Stimulated activated naive B cell treated with anti-CD40 and anti-IgM and Interleukin-4, amounts not matched to agents 10 μg/mL and 1 μg/mL and 100 μg/mL, for 72 hours (primary cell): ENCODE measurements at regions not wholly inside any gene's neighbourhood (a gene's known extent, or its start where the extent isn't known, plus 50 kb on each side); places are given as distances from the start of the nearest gene placed in this dataset.

ENCODE experiments used
- ATAC-seq, 2 donors: fragments of 150-1000 bp; cut with Tn5 transposase; replicated peaks; 2 replicates each; pipeline ENCODE4 v1.10.0; 2021; ENCODE audit warnings: moderate library complexity in 1 of 2
- DNase-seq: peaks from one replicate; pipeline ENCODE4 v3.0.0; 2021
- H3K27ac Mint-ChIP-seq: one replicate; pipeline ENCODE4 v1.8.0; 2022; ENCODE audit warnings: mild to moderate bottlenecking, mixed read lengths
- H3K27me3 Mint-ChIP-seq, 2 donors: one replicate each; pipeline ENCODE4 v1.8.0; 2022; ENCODE audit warnings: mixed read lengths in 2 of 2
- H3K36me3 Mint-ChIP-seq, 2 donors: one replicate each; pipeline ENCODE4 v1.8.0; 2022; ENCODE audit warnings: mixed read lengths in 2 of 2, mild to moderate bottlenecking in 1 of 2
- H3K4me1 Mint-ChIP-seq, 2 donors: one replicate each; pipeline ENCODE4 v1.8.0; 2022; ENCODE audit warnings: mixed read lengths in 2 of 2, mild to moderate bottlenecking in 1 of 2
- H3K4me3 Mint-ChIP-seq, 2 donors: one replicate each; pipeline ENCODE4 v1.8.0; 2022; ENCODE audit warnings: mild to moderate bottlenecking in 2 of 2, mixed read lengths in 2 of 2, moderate library complexity in 1 of 2
- H3K9me3 Mint-ChIP-seq, 2 donors: one replicate each; pipeline ENCODE4 v1.8.0; 2022; ENCODE audit warnings: mixed read lengths in 2 of 2, mild to moderate bottlenecking in 1 of 2

DNA sequence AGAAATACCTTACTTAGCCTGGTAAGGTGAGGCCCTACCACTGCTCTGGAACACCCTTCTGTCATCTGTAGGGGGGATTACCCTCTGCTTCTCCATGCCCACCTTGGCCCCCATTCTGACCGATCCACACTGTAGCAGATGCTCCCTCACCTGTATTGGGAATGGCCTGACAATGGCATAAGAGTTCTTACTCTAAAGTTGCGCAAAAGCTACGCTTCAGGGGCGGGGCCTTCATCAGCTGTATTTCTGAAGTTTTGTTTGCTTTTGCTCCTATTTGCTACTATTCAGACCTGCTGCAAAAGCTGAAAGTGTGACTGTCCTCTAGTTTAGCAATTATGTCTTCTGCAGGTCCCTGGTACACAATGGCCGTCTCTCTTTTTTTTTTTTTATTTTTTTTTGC lies 252.6 kb downstream of the TLE3 start:
- Mint-ChIP-seq H3K4me1 (peaks cover 0 to 3% of the 10 kb centered on the region in 2 donors), H3K9me3 (peaks cover 0 to 2% of the 10 kb centered on the region in 2 donors), H3K27me3 (peaks cover 46 to 55% of the 10 kb centered on the region in 2 donors), H3K27ac (no peak overlapping the region), H3K36me3 (no peaks in the 10 kb centered on the region), H3K4me3 (no peak overlapping the region)
- DNase-seq (no peak), ATAC-seq (no peak)

DNA sequence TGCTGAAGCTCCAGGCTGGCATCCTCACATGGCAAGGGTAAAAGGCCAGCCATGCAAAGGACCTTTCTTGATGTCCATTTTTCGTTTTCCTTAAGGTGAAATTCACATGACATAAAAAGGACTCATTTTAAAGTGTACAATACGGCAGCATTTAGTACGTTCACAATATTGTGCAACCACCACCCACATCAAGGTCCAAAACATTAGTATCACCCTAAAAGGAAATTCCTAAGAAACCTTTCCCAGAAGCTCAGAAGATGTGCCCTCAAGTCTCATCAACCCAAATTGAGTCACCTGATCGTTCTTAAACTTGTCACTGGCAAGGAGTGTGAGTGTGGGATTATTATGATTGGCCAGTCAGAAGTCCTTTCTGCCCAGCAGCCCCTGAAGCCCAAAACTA lies 250.1 kb downstream of the TLE3 start:
- no peak overlapping the region for H3K27ac Mint-ChIP-seq
- peaks cover 0 to 3% of the 10 kb centered on the region in 2 donors for H3K36me3 Mint-ChIP-seq
- H3K9me3 Mint-ChIP-seq: peaks cover 2% of the 10 kb centered on the region in 2 donors
- peaks cover 54 to 71% of the 10 kb centered on the region in 2 donors for H3K27me3 Mint-ChIP-seq
- peaks cover 0 to 3% of the 10 kb centered on the region in 2 donors for H3K4me1 Mint-ChIP-seq
- no peak for DNase-seq
- no peak for ATAC-seq
- H3K4me3 Mint-ChIP-seq: no peak overlapping the region

DNA sequence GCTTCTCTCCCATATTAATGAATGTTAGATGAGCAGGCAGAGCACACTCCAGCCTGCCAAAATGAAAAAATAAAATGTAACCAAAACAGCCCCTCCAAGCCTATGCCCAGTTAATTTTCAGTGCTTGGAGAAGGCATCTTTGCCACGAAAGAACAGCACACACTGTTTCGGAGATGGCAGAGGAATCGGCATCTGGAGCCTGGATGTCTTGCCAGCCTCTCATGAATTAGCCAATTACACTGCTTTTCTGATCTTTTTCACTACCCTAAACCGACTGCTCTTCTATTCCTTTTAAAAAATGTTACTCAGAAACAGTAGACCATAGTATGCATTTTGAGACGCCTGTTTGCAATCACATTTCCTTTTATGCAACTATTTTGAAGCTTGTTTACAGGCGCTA lies 249.6 kb downstream of the TLE3 start:
- Mint-ChIP-seq H3K27ac (no peak overlapping the region), H3K9me3 (peaks cover 5 to 6% of the 10 kb centered on the region in 2 donors), H3K4me3 (no peak overlapping the region), H3K27me3 (peaks cover 52 to 71% of the 10 kb centered on the region in 2 donors), H3K4me1 (peaks cover 0 to 3% of the 10 kb centered on the region in 2 donors), H3K36me3 (peaks cover 0 to 6% of the 10 kb centered on the region in 2 donors)
- DNase-seq (no peak), ATAC-seq (no peak)

DNA sequence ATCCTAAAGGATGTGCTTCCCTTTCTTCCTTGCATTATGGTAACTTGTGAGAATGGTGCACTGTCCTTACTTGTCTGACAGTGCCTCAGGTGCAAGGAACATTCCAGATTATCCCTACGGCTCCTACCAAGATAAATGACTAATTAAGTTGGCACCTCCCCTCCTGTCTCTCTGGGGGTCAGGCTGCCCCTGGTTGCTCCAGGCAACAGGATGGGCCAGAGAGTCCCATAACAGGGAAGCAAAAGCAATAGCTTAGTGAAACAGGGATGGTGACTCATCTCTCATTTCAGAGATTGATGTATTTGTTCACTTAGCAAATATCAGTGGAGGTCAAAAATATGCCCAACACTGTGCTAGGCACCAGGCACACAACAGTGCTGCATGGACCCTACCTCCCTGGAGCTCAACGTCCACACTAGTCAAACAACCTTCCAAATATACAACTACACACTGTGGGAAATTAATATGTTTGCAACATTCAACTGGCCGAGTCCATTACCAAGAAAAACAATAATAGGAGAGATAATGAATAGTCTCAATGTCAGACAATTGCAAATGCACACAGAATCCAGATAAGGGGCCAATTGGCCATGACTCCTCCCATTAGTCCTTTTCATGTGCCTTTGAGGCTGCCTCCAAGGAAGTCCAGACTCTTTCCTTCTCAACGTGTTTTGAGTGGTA lies 249.0 kb downstream of the TLE3 start:
- H3K4me1 Mint-ChIP-seq: peaks cover 0 to 3% of the 10 kb centered on the region in 2 donors
- H3K36me3 Mint-ChIP-seq: peaks cover 0 to 6% of the 10 kb centered on the region in 2 donors
- no peak for DNase-seq
- peaks cover 46 to 66% of the 10 kb centered on the region in 2 donors for H3K27me3 Mint-ChIP-seq
- no peak overlapping the region for H3K27ac Mint-ChIP-seq
- peaks cover 6% of the 10 kb centered on the region in 2 donors for H3K9me3 Mint-ChIP-seq
- H3K4me3 Mint-ChIP-seq: no peak overlapping the region
- ATAC-seq: peak in 1 of 2 donors; percentile 31

DNA sequence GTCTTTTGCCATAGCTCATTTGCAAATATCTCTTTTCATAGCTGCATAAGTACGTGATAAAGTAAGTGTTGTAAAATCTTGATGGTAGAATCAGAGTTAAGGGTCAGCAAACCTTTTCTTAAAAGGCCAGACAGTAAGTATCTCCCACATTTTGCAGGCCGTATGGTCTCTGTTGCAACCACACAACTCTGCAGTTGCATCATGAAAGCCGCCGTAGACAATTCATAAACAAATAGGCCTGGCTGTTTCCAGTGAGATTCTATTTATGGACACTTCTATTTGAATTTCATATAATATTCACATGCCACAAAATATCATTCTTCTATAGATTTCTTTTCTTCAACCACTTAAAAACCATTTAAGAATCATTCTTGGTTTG lies 248.5 kb downstream of the TLE3 start:
- Mint-ChIP-seq H3K27me3 (peaks cover 40 to 61% of the 10 kb centered on the region in 2 donors), H3K36me3 (peaks cover 0 to 6% of the 10 kb centered on the region in 2 donors), H3K9me3 (peaks cover 6% of the 10 kb centered on the region in 2 donors), H3K27ac (no peak overlapping the region), H3K4me1 (peaks cover 0 to 3% of the 10 kb centered on the region in 2 donors), H3K4me3 (no peak overlapping the region)
- no peak for ATAC-seq
- DNase-seq: no peak

DNA sequence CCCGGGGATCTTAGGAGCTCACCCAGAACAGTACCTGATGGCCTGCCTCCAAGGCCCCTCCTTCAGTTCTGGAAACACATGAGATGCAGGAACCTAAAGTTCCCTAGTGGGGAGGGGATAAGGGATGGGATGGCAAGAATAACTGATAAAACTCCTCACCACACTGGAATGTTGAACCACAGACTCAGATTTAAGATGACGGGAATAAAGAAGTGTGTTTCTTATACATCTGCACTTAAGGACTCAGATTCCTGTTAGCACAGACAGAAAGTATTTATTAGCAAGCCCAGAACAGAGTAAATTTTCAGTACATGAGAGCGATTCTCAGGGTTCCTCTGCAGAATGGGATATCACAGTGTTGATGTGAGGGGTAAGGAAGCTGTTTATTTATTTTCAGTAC lies 245.2 kb downstream of the TLE3 start:
- no peak overlapping the region for H3K4me3 Mint-ChIP-seq
- peaks cover 0 to 6% of the 10 kb centered on the region in 2 donors for H3K36me3 Mint-ChIP-seq
- H3K27me3 Mint-ChIP-seq: peaks cover 47 to 64% of the 10 kb centered on the region in 2 donors
- H3K27ac Mint-ChIP-seq: peak overlapping the region; percentile 7
- H3K9me3 Mint-ChIP-seq: peaks cover 5 to 6% of the 10 kb centered on the region in 2 donors
- ATAC-seq (no peak), DNase-seq (no peak)
- peaks cover 7 to 8% of the 10 kb centered on the region in 2 donors for H3K4me1 Mint-ChIP-seq

DNA sequence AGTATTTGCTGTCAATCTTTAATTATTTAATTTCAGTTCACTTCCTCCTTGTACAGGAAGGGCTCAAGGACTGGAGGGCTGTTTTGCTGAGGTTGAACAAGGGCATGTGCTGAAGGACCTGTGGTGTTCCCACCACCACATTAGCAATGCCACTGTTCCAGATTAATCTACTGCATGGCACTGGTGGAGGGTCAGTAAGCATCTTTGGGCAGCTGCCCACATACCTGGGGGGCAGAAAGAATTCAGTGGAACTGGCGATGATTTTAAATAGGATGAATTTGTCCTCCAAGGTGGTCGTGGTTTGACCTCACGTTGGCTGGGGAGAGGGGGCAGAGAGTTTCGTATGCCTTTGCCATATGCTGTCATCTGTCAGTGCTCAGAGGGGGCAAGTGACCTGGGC lies 244.8 kb downstream of the TLE3 start:
- Mint-ChIP-seq H3K27ac (no peak overlapping the region), H3K4me1 (peaks cover 11 to 12% of the 10 kb centered on the region in 2 donors), H3K9me3 (peaks cover 4 to 6% of the 10 kb centered on the region in 2 donors), H3K27me3 (peaks cover 47 to 66% of the 10 kb centered on the region in 2 donors), H3K4me3 (no peak overlapping the region), H3K36me3 (peaks cover 0 to 6% of the 10 kb centered on the region in 2 donors)
- no peak for ATAC-seq
- no peak for DNase-seq

DNA sequence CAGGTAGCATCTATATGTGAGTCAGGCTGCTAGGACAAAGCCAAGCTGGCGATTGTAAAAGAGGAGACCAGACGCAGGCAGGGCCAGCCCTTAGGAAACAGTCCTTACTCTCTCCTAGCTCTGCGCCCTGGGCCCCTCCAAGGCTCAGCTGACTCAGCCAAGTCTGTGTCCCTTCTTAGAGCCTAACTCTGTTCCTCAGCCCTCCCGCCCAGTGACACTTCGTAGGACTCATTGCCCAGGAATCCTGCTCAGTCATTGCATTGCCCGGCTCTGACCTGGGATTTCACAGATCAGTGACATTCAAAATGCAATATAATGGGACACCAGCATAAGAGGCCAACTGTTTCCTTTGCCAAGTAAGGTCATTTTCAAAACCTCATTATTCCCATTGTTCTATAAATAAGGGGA lies 244.2 kb downstream of the TLE3 start:
- no peak for DNase-seq
- Mint-ChIP-seq H3K4me1 (peaks cover 11 to 14% of the 10 kb centered on the region in 2 donors), H3K27me3 (peaks cover 44 to 62% of the 10 kb centered on the region in 2 donors), H3K27ac (no peak overlapping the region), H3K36me3 (peaks cover 0 to 6% of the 10 kb centered on the region in 2 donors), H3K9me3 (peaks cover 4 to 6% of the 10 kb centered on the region in 2 donors), H3K4me3 (no peak overlapping the region)
- ATAC-seq: no peak

DNA sequence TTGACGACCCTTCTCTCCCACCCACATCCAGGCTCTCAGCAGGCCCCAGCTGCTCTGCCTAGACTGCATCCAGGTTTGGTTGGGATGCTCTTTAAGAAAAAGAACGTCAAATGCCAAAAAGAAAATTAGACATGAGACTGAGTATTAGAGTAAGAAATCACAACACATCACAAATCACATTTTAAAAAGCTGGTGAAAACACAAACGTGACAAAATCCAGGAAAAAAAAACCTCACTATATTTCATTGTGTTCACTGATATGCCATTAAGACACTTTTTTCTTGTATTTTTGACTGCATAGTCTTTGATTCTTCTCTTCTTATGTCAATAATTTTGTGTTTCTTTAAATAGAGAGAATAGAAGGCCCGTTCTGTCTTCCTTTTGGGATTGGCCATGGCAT lies 243.7 kb downstream of the TLE3 start:
- peaks cover 43 to 57% of the 10 kb centered on the region in 2 donors for H3K27me3 Mint-ChIP-seq
- no peak overlapping the region for H3K27ac Mint-ChIP-seq
- no peak for DNase-seq
- H3K4me1 Mint-ChIP-seq: peaks cover 10 to 14% of the 10 kb centered on the region in 2 donors
- H3K9me3 Mint-ChIP-seq: peaks cover 4 to 6% of the 10 kb centered on the region in 2 donors
- no peak for ATAC-seq
- peaks cover 0 to 6% of the 10 kb centered on the region in 2 donors for H3K36me3 Mint-ChIP-seq
- H3K4me3 Mint-ChIP-seq: no peak overlapping the region

DNA sequence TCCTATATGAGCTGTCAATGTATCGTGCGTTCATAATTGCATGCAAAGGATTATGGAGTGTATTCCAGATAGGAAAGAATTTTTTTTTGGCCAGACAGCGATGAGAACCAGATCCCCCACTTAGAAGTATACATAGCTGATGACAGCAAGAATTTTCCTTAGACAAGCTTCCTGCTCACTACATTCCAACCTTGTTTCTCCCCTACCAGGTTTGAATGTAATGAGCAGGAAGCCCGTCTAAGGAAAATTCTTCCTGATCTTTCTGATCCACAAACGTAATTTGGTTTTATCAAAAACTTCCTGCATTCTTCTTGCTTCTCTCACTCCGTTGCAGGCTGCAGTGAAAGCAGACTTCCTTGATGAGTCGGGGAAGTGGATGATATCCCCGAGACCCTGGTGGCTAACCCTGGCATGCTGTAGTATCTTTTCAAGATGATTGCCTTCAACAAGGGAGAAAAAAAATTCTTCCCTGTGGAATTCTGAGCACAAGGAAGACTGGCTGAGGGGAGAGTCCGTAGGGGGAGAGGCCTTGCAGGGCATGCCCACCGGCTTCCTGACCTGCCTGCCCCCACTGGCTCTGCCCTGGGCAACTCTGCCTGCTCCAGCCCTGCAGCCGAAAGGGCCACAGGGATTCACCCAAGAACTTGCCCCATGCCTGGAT lies 243.1 kb downstream of the TLE3 start:
- no peak for DNase-seq
- H3K27ac Mint-ChIP-seq: no peak overlapping the region
- H3K36me3 Mint-ChIP-seq: peaks cover 0 to 6% of the 10 kb centered on the region in 2 donors
- H3K4me1 Mint-ChIP-seq: peaks cover 10 to 14% of the 10 kb centered on the region in 2 donors
- no peak for ATAC-seq
- peaks cover 37 to 58% of the 10 kb centered on the region in 2 donors for H3K27me3 Mint-ChIP-seq
- no peak overlapping the region for H3K4me3 Mint-ChIP-seq
- peaks cover 4 to 6% of the 10 kb centered on the region in 2 donors for H3K9me3 Mint-ChIP-seq

DNA sequence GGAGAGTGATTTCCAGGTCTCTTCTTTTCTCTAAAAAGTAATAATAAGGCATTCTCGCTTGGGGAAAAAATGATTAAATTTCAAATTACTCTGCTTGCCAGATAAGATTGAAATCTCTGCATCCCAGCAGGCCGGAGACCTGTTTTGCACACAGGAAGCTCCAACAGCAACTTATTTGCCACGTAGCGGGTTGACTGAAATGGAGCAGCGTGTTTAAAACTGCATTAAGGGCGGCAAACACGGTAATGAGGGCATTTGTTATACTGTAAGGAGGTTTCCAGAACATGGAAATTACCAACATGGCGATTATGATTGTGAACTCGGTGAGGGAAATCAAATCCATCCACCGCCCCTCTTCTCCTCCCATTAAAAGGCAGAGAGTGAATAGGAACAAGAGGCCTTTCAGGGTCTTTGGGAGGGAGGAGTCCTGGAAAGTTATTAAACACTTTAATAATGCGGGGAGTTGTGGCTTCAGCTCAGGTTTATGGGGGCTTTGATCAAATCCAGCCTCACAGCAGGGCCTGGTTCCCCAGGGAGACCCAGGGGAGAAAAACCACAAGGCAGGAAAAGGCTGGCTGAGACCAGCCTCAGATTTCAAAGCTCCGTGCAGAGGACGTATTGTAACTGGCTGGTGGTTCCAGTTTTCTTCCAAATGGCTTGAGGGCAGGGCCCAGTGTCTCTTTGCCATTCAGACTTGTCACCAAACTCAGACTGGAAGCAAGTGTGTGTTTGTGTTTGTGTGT lies 242.3 kb downstream of the TLE3 start:
- H3K4me1 Mint-ChIP-seq: peaks cover 10 to 14% of the 10 kb centered on the region in 2 donors
- peaks cover 4 to 6% of the 10 kb centered on the region in 2 donors for H3K9me3 Mint-ChIP-seq
- H3K27me3 Mint-ChIP-seq: peaks cover 34 to 56% of the 10 kb centered on the region in 2 donors
- DNase-seq (no peak), ATAC-seq (no peak)
- no peak overlapping the region for H3K27ac Mint-ChIP-seq
- no peak overlapping the region for H3K4me3 Mint-ChIP-seq
- H3K36me3 Mint-ChIP-seq: peaks cover 0 to 6% of the 10 kb centered on the region in 2 donors

DNA sequence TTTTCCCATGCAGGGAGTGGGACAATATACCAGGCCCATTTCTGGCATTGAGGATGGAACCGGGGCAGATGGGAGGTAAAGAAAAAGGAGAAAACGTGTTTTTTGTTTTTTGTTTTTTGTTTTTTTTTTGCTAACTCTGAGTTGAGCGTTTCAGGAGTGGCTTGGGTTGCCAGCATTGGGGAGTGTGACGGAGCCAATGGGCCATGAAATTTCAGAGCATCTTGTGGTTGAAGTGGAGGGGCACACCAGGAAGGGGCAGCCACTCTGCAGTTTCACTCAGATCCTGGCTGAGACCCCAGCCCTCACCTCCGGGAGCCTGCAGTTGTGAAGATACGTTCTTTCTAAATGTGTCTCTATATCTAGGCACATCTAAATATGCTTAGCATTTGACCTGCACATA lies 240.5 kb downstream of the TLE3 start:
- ATAC-seq: no peak
- Mint-ChIP-seq H3K4me3 (no peak overlapping the region), H3K36me3 (peaks cover 0 to 5% of the 10 kb centered on the region in 2 donors), H3K27ac (no peak overlapping the region), H3K27me3 (peaks cover 41 to 52% of the 10 kb centered on the region in 2 donors), H3K4me1 (peaks cover 17 to 20% of the 10 kb centered on the region in 2 donors), H3K9me3 (peaks cover 4 to 6% of the 10 kb centered on the region in 2 donors)
- no peak for DNase-seq

DNA sequence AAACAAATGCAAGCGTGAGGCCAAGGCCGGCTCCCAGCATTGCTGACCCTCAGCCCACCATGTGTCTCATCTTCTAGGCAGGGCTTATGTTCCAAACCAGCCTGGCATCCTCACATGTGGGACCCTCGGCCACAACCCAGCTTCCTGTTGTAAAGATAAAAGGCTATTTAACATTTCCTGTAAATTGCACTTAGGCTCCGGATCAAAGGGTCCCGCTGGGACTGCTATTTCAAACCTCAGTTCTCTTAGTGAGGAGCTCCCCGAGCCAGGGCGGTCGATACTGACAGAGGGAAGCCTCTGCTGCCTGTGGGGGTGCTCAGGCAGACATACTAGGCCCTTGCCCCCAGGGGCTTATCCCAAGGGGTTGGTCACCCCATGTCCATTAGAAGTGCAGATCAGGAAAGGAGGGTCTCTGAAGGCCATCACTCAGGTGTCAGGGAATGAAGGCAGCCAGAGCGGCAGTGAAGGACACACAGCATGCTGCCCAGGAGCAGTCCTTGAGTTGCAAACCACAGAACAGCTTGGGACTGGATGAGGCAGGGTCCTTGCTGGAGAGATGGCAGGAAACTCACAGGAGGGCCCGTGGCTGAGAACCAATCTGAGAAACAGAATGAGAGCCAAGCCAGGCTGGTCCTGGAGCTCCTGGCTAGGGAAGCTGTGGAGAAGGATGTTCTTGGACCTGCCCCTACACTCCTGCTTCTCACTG lies 239.9 kb downstream of the TLE3 start:
- Mint-ChIP-seq H3K27ac (no peak overlapping the region), H3K36me3 (peaks cover 0 to 2% of the 10 kb centered on the region in 2 donors), H3K27me3 (peaks cover 45 to 52% of the 10 kb centered on the region in 2 donors), H3K4me1 (peaks cover 17 to 20% of the 10 kb centered on the region in 2 donors), H3K9me3 (peaks cover 2 to 3% of the 10 kb centered on the region in 2 donors), H3K4me3 (no peak overlapping the region)
- ATAC-seq: no peak
- no peak for DNase-seq

DNA sequence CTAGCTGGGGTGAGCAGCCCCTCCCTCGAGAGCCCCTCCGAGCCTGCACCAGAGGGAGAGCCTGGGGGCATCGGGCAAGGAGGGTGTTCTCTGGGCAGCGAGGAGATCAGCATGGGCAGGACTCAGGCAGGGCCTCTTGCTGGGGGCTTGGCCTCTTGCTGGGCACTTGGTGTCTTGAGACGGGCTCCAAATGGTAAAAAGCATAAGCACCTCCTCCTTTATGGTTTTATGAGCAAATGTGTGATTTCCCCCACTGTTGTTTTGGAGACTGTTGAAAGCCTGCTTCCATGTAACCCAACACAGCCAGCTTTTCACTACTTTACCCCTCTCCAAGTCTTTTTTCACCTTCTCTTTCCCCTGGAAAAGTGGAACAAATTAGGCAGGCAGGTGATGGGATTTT lies 239.3 kb downstream of the TLE3 start:
- no peak overlapping the region for H3K4me3 Mint-ChIP-seq
- no peaks in the 10 kb centered on the region for H3K9me3 Mint-ChIP-seq
- H3K4me1 Mint-ChIP-seq: peaks cover 17 to 20% of the 10 kb centered on the region in 2 donors
- H3K27me3 Mint-ChIP-seq: peaks cover 51 to 54% of the 10 kb centered on the region in 2 donors
- no peaks in the 10 kb centered on the region for H3K36me3 Mint-ChIP-seq
- no peak for DNase-seq
- ATAC-seq: no peak
- no peak overlapping the region for H3K27ac Mint-ChIP-seq
